ENCODE measurements at regions not wholly inside any gene's neighbourhood (a gene's known extent, or its start where the extent isn't known, plus 50 kb on each side); places are given as distances from the start of the nearest gene placed in this dataset.

DNA sequence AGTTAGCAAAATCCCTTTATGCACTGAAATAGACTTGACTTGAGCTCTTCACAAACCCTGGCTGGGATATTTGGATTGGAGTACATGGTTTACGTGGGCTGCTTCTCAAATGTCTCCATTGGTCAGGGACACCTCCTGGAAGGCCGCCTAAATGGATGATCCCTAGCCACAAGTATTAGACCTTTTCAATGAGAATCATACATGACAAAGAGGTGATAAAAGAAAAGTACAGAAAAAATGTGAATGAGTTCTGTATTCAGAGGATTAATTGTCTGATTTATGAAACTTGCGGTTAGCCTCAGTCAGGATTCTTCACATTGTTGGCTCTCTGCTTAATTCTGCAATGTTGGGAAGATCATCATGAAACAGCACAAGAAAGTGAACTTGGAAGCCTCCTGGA lies 752.8 kb upstream of the ADAMTS16 start:
- Histone ChIP-seq H3K27me3 (no peaks in the 10 kb centered on the region), H3K27ac (no peak overlapping the region), H3K4me1 (ENCODE audit: insufficient read depth) (no peaks in the 10 kb centered on the region), H3K9me3 (no peaks in the 10 kb centered on the region), H3K4me3 (no peak overlapping the region), H3K36me3 (no peaks in the 10 kb centered on the region)
- TF ChIP-seq EP300 (IDR thresholded peaks at IDR 0.05), result no peak
- TF ChIP-seq POLR2A (IDR thresholded peaks at IDR 0.05), result no peak
- TF ChIP-seq, protein P1, sequence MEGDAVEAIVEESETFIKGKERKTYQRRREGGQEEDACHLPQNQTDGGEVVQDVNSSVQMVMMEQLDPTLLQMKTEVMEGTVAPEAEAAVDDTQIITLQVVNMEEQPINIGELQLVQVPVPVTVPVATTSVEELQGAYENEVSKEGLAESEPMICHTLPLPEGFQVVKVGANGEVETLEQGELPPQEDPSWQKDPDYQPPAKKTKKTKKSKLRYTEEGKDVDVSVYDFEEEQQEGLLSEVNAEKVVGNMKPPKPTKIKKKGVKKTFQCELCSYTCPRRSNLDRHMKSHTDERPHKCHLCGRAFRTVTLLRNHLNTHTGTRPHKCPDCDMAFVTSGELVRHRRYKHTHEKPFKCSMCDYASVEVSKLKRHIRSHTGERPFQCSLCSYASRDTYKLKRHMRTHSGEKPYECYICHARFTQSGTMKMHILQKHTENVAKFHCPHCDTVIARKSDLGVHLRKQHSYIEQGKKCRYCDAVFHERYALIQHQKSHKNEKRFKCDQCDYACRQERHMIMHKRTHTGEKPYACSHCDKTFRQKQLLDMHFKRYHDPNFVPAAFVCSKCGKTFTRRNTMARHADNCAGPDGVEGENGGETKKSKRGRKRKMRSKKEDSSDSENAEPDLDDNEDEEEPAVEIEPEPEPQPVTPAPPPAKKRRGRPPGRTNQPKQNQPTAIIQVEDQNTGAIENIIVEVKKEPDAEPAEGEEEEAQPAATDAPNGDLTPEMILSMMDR (IDR thresholded peaks at IDR 0.05), result no peak
- no peak for DNase-seq
- intact Hi-C loops (cut with DNase I), result no loop called here
- WGBS, 3 donors, result 51 to 56% (median 55%) methylated on average over 3 of the region's 3 CpGs

DNA sequence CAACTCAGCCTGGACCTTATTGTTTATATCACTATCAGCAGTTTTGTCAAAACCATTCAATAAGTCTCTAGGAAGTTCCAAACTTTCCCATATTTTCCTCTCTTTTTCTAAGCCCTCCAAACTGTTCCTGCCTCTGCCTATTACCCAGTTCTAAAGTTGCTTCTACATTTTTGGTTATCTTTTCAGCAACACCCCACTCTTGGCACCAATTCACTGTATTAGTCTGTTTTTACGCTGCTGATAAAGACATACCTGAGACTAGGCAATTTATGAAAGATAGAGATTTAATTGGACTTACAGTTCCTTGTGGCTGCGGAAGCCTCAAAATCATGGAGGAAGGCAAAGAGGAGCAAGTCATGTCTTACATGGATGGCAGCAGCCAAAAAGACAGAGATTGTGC lies 744.4 kb upstream of the ADAMTS16 start:
- WGBS, 3 donors, result 47 to 71% (median 48%) methylated on average over 2 of the region's 2 CpGs
- no peaks in the 10 kb centered on the region for H3K27me3 ChIP-seq
- no peak overlapping the region for H3K4me3 ChIP-seq
- no peaks in the 10 kb centered on the region for H3K36me3 ChIP-seq
- H3K4me1 ChIP-seq (ENCODE audit: insufficient read depth), result no peaks in the 10 kb centered on the region
- no peak for DNase-seq
- no peaks in the 10 kb centered on the region for H3K9me3 ChIP-seq
- intact Hi-C loops (cut with DNase I), result no loop called here
- TF ChIP-seq EP300 (IDR thresholded peaks at IDR 0.05), result no peak
- TF ChIP-seq POLR2A (IDR thresholded peaks at IDR 0.05), result no peak
- TF ChIP-seq, protein P1 (IDR thresholded peaks at IDR 0.05), result no peak
- H3K27ac ChIP-seq, result no peak overlapping the region

DNA sequence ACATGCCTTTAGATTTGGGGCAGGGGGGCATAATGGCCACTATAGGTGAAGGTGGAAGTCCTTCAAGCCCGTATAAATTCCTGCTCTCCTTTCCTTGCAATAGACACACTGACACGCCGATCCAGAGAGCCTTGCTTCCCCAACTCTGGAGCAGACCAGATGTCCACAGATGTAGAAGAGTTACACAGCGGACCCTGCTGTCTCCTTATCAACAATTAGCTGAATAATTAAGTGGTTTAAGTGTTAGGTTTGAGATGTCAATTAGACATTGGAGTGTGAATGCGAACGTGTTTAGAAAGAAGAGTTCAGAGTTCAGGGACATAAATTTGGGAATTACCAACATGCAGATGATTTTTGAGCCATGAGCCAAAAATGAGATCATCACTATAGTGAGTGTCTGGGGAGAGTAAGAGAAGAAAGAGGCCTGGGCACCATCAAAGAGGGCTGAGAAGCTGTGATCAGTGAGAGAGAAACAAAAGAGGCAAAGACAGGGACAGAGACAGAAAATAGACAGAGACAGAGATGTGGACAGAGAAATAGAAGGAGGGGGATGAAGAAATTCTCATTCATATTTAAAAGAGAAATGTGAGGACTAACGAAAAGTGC lies 734.4 kb upstream of the ADAMTS16 start:
- TF ChIP-seq EP300 (IDR thresholded peaks at IDR 0.05) (no peak), POLR2A (IDR thresholded peaks at IDR 0.05) (no peak)
- TF ChIP-seq, protein P1 (IDR thresholded peaks at IDR 0.05), result no peak
- Histone ChIP-seq H3K27ac (no peak overlapping the region), H3K27me3 (no peaks in the 10 kb centered on the region), H3K4me3 (no peak overlapping the region), H3K9me3 (no peaks in the 10 kb centered on the region), H3K36me3 (no peaks in the 10 kb centered on the region), H3K4me1 (ENCODE audit: insufficient read depth) (no peaks in the 10 kb centered on the region)
- intact Hi-C loops (cut with DNase I), result no loop called here
- no peak for DNase-seq
- 27 to 43% (median 35%) methylated on average over 7 of the region's 7 CpGs for WGBS, 3 donors

DNA sequence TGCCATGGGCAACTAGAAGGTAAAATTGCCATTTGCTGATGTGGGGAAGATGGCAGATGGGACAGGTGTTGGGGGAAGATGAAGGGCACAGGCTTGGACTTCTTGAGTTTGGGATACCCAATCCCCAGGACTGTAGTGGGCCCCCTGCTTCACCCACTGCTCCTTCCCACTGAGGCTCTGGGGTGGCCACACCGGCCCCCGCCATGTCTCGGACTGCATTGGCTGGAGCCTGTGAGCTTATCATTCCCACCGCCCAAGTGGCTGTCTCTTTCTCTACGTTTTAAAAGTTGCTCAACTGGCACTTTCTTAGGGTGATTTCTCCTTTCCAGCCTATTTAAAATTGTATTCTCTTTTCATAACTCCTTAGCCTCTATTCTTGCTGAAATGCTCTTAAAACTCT lies 730.0 kb upstream of the ADAMTS16 start:
- no peaks in the 10 kb centered on the region for H3K36me3 ChIP-seq
- no peaks in the 10 kb centered on the region for H3K9me3 ChIP-seq
- H3K4me1 ChIP-seq (ENCODE audit: insufficient read depth), result no peaks in the 10 kb centered on the region
- H3K27ac ChIP-seq, result no peak overlapping the region
- DNase-seq, result no peak
- H3K27me3 ChIP-seq, result no peaks in the 10 kb centered on the region
- no peak for TF ChIP-seq POLR2A (IDR thresholded peaks at IDR 0.05)
- no peak for TF ChIP-seq EP300 (IDR thresholded peaks at IDR 0.05)
- TF ChIP-seq, protein P1 (IDR thresholded peaks at IDR 0.05), result no peak
- no peak overlapping the region for H3K4me3 ChIP-seq
- 81 to 89% (median 82%) methylated on average over 5 of the region's 5 CpGs for WGBS, 3 donors
- intact Hi-C loops (cut with DNase I), result no loop called here

Data from ovary (tissue), 7 donors.